H1 (cell line): ENCODE measurements at regions not wholly inside any gene's neighbourhood (a gene's known extent, or its start where the extent isn't known, plus 50 kb on each side); places are given as distances from the start of the nearest gene placed in this dataset.

Experiments
- RFX5 ChIP-seq: IDR thresholded peaks from 2 replicates; pipeline ENCODE4 v1.6.1; 2011; ENCODE audit warnings: low read depth, low read length, improper control_type of control experiment, borderline replicate concordance
- TAF1 ChIP-seq: IDR thresholded peaks from 2 replicates; pipeline ENCODE4 v1.6.1; 2011; ENCODE audit warnings: mild to moderate bottlenecking, low read depth, low read length
- TF ChIP-seq, protein P1 (sequence below), 3 experiments: IDR thresholded peaks; 1 replicate in 2 of 3; 2 replicates in 1 of 3; pipeline versions ENCODE4 v1.5.1 to v1.6.1; 2011; ENCODE audit warnings: low read length in 3 of 3, mild to moderate bottlenecking in 3 of 3, inconsistent platforms in 2 of 3, low read depth in 1 of 3, moderate library complexity in 1 of 3; ENCODE audit not compliant: insufficient read depth in 1 of 3; ENCODE audit errors: control extremely low read depth in 1 of 3

DNA sequence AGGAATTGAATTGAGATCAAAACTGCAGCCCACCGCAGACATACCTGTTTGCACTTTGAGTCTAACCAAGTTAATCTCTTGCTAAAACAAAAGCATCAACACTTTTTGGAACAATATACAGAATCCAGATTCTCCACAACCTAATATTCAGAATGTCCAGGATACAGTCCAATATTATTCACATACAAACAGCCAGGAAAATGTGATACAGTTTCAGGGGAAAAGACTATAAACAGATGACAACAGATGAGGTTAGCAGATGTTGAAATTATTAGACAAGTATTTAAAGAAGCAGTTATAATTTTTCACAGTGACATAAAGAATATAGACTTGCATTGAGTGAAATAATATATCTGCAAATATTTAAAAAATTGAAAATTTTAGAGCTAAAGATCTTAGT, 678.1 kb upstream of the CXADR start:
- TF ChIP-seq, protein P1, sequence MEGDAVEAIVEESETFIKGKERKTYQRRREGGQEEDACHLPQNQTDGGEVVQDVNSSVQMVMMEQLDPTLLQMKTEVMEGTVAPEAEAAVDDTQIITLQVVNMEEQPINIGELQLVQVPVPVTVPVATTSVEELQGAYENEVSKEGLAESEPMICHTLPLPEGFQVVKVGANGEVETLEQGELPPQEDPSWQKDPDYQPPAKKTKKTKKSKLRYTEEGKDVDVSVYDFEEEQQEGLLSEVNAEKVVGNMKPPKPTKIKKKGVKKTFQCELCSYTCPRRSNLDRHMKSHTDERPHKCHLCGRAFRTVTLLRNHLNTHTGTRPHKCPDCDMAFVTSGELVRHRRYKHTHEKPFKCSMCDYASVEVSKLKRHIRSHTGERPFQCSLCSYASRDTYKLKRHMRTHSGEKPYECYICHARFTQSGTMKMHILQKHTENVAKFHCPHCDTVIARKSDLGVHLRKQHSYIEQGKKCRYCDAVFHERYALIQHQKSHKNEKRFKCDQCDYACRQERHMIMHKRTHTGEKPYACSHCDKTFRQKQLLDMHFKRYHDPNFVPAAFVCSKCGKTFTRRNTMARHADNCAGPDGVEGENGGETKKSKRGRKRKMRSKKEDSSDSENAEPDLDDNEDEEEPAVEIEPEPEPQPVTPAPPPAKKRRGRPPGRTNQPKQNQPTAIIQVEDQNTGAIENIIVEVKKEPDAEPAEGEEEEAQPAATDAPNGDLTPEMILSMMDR (IDR thresholded peaks at IDR 0.05; ENCODE audit: control extremely low read depth in 1 of 3, insufficient read depth in 1 of 3, low read depth in 1 of 3, low read length in 3 of 3): no peak
- TF ChIP-seq RFX5: no peak
- TF ChIP-seq TAF1: no peak
